Choroid plexus epithelial cell (primary cell): ENCODE measurements at regions not wholly inside any gene's neighbourhood (a gene's known extent, or its start where the extent isn't known, plus 50 kb on each side); places are given as distances from the start of the nearest gene placed in this dataset.

Experiments
- DNase-seq: peaks from one replicate; pipeline ENCODE4 v3.0.0-alpha.2; 2010; ENCODE audit warnings: low read depth
- H3K4me3 ChIP-seq: 2 replicates; pipeline ENCODE4 v1.5.1; 2011; ENCODE audit warnings: low read depth, mild to moderate bottlenecking, control low read depth, low read length, moderate library complexity
- TF ChIP-seq, protein P1 (sequence below): conservative IDR thresholded peaks from 2 replicates; pipeline ENCODE4 v1.5.1; 2011; ENCODE audit warnings: low read depth, mild to moderate bottlenecking, control low read depth, inconsistent platforms, low read length, moderate library complexity

DNA sequence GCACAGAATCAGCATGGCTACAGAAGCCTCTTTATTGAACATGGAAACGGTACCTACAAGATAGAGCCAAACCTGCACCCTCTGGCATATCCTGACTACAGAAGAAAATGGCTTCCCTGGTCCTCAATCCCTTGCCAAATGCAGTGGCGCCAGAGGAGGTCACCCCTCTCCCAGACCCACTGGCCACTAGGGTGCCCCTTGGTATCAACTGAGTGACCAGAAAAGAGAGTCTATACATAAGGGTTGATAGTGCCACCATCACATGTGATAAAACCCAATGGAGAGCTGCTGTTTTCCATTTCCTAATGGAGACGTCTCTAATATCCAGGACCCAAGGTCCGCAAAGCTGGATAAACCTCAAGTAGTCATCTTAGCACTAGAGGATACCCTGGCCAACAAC is 52.7 kb upstream of the ALK start:
- no peak overlapping the region for H3K4me3 ChIP-seq
- DNase-seq = no peak
- TF ChIP-seq, protein P1, sequence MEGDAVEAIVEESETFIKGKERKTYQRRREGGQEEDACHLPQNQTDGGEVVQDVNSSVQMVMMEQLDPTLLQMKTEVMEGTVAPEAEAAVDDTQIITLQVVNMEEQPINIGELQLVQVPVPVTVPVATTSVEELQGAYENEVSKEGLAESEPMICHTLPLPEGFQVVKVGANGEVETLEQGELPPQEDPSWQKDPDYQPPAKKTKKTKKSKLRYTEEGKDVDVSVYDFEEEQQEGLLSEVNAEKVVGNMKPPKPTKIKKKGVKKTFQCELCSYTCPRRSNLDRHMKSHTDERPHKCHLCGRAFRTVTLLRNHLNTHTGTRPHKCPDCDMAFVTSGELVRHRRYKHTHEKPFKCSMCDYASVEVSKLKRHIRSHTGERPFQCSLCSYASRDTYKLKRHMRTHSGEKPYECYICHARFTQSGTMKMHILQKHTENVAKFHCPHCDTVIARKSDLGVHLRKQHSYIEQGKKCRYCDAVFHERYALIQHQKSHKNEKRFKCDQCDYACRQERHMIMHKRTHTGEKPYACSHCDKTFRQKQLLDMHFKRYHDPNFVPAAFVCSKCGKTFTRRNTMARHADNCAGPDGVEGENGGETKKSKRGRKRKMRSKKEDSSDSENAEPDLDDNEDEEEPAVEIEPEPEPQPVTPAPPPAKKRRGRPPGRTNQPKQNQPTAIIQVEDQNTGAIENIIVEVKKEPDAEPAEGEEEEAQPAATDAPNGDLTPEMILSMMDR = no peak

DNA sequence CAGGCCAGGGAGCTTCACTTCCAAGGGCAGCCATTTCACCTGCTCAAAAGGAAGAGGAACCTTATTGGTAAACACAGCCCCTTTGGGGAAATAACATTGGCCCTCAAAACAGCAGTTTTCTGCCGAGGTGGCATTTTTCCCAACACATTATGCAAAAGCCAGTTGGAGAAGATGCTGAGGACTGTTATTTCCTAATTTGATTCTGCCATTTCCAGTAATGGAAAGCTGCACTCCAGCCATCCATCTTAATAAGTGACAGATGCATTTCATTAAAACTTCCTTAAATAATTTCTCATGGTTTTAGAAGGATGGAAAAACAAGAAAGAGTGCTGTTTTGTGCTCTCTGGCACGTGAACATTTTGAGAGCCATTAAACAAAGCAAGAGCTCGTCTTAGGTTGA is 55.9 kb upstream of the ALK start:
- no peak for DNase-seq
- no peak overlapping the region for H3K4me3 ChIP-seq
- TF ChIP-seq, protein P1 = no peak

DNA sequence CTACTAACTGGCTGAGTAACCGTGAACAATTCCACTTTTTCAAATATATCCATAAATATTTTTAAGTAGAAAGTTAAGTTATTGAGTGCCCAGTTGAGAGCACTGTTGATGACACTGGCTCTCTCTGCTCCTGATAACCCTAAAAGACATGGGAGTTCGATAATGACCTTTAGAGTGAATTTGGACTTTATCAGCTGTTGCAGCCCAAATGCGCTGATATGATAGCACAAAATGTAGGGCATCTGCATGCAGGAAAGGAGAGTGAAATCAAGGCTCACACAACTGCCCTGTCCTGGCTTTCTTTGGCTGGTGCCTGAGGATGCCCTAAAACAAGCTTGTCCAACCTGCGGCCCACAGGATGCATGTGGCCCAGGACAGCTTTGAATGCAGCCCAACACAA is 60.0 kb upstream of the ALK start:
- TF ChIP-seq, protein P1 = no peak
- H3K4me3 ChIP-seq = no peak overlapping the region
- no peak for DNase-seq

DNA sequence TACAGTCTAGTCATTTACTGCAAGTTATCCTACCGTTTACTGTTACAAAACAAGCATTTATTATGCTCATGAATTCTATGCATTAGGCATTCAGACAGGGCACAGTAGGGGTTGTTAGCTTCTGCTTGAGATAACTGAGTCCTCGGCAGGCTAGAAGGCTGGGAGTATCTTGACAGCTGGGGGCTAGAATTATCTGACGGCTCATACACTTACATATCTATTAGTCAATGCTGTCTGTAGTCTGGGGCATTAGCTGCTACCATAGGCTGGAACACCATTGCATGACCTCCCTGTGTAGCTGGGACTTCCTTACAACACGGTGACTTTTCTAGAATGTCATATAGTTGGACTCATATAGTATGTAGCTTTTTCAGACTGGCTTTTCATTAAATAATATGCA is 61.9 kb upstream of the ALK start:
- H3K4me3 ChIP-seq = no peak overlapping the region
- no peak for DNase-seq
- TF ChIP-seq, protein P1 = no peak

DNA sequence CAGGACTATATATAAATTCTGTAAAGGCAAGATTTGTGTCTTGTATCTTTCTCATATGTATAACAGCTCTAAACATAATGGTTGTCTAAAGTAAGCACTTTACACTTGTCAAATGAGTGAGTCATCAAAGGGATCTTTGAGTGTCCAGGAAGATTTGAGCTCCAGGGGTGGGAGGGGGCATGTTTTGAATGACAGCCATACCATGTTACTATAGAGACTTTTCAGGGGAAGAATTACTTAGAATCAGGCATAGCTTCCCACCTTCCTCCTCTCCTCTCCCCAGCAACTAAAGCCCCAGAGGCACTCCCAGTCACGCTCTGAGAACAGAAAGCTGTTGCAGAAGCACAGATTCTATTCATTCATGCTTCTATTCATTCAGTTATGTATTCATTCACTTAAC is 65.8 kb upstream of the ALK start:
- DNase-seq = no peak
- H3K4me3 ChIP-seq = no peak overlapping the region
- TF ChIP-seq, protein P1 = no peak

DNA sequence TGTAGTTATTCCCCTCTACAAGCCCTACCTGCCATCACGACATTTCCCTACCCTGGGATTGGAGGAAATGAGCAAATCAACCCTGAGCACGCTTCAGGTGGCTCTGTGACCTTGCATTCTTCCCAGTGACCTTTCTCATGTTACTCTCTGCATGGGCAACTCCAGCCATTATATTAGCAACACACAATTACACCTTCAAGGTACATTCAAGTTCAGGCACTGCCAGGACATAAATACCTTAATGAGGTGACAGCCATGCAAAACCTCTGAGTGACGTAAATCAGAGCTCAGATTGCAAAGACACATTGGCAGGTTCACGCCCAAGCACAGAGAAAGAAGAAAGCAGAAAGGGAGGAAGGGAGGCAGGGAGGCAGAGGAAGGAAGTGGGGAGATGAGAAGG is 68.7 kb upstream of the ALK start:
- TF ChIP-seq, protein P1 = no peak

DNA sequence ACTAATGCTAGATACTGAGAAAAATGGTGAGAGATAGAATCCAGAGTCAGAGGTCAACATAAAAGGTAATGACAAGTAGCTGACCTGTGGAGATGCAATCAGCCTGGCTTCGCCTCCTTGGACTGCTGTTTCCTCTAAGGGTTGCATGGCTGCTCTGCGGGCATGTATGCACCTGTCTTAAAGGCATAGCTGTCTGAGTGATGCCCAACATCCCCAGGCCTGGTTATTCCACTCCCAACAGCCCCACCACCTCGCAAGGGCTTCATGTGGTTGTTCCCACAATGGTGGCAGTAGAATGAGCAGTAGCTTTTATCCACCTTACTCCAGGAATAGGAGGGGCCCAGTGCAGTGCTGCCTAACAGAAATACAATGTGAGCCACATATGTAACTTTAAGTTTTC is 69.7 kb upstream of the ALK start:
- TF ChIP-seq, protein P1 = no peak
- no peak overlapping the region for H3K4me3 ChIP-seq
- no peak for DNase-seq

More for the DNA sequence above, 68.7 kb upstream of the ALK start:
- no peak for DNase-seq
- H3K4me3 ChIP-seq = no peak overlapping the region
